ENCODE measurements at regions not wholly inside any gene's neighbourhood (a gene's known extent, or its start where the extent isn't known, plus 50 kb on each side); places are given as distances from the start of the nearest gene placed in this dataset.
"Not testable (repeated sequence)": the region's sequence is repeated elsewhere in the genome, so short reads cannot be mapped to it uniquely, and the experiment has no call there.

GRCh38 chr6:15897063-15897876 lies 231.6 kb upstream of the MYLIP start:
- no peak for DNase-seq

- no peak for DNase-seq
Measured at GRCh38 chr6:15894973-15895725, 232.3 kb upstream of the DTNBP1 start.

- peak in 1 of 2 experiments; percentile 40 for DNase-seq
Measured at GRCh38 chr6:15893556-15894253, 230.9 kb upstream of the DTNBP1 start.

GRCh38 chr6:15892369-15892768 lies 229.5 kb upstream of the DTNBP1 start:
- no peak for DNase-seq

GRCh38 chr6:15888798-15889772 lies 226.3 kb upstream of the DTNBP1 start:
- DNase-seq: no peak

- DNase-seq: no peak
Measured at GRCh38 chr6:15887491-15888461, 224.9 kb upstream of the DTNBP1 start.

GRCh38 chr6:15885624-15886023 lies 222.8 kb upstream of the DTNBP1 start:
- DNase-seq: no peak

GRCh38 chr6:15883593-15883992 lies 220.8 kb upstream of the DTNBP1 start:
- not testable (repeated sequence) for DNase-seq

- no peak for DNase-seq
Measured at GRCh38 chr6:15882915-15883314, 220.1 kb upstream of the DTNBP1 start.

- no peak for DNase-seq
Measured at GRCh38 chr6:15882345-15882744, 219.5 kb upstream of the DTNBP1 start.

GRCh38 chr6:15881150-15881549 lies 218.3 kb upstream of the DTNBP1 start:
- DNase-seq: no peak

GRCh38 chr6:15880262-15880973 lies 217.6 kb upstream of the DTNBP1 start:
- DNase-seq: no peak

- DNase-seq: peak in 1 of 2 experiments; percentile 34
Measured at GRCh38 chr6:15879371-15880261, 216.8 kb upstream of the DTNBP1 start.

GRCh38 chr6:15877231-15877630 lies 214.4 kb upstream of the DTNBP1 start:
- no peak for DNase-seq

- no peak for DNase-seq
Measured at GRCh38 chr6:15876406-15876805, 213.6 kb upstream of the DTNBP1 start.

- DNase-seq: no peak
Measured at GRCh38 chr6:15875797-15876196, 213.0 kb upstream of the DTNBP1 start.

- no peak for DNase-seq
Measured at GRCh38 chr6:15874821-15875220, 212.0 kb upstream of the DTNBP1 start.

GRCh38 chr6:15874326-15874725 lies 211.5 kb upstream of the DTNBP1 start:
- no peak for DNase-seq
